CD4-positive, alpha-beta T cell treated with Interleukin-2 at 100 ng/mL for 4 hours (primary cell): ENCODE measurements at regions not wholly inside any gene's neighbourhood (a gene's known extent, or its start where the extent isn't known, plus 50 kb on each side); places are given as distances from the start of the nearest gene placed in this dataset.
A peak's percentile ranks its signal among the peaks of the same experiment; 100 is the strongest.
"Not testable (repeated sequence)": the region's sequence is repeated elsewhere in the genome, so short reads cannot be mapped to it uniquely, and the experiment has no call there.

Source experiments
- DNase-seq: peaks from one replicate; pipeline ENCODE4 v3.0.0-alpha.2; 2020; ENCODE audit warnings: low spot score

- no peak for DNase-seq
These were observed 500.4 kb upstream of the ATP2B1 start for GRCh38 chr12:90209029-90209428.

- DNase-seq = not testable (repeated sequence)
These were observed 499.7 kb upstream of the ATP2B1 start for GRCh38 chr12:90208379-90208778.

GRCh38 chr12:90207799-90208198, 499.2 kb upstream of the ATP2B1 start:
- no peak for DNase-seq

- no peak for DNase-seq
These were observed 496.5 kb upstream of the ATP2B1 start for GRCh38 chr12:90205165-90205564.

- no peak for DNase-seq
These were observed 494.9 kb upstream of the ATP2B1 start for GRCh38 chr12:90203556-90203955.

GRCh38 chr12:90199006-90199405, 490.4 kb upstream of the ATP2B1 start:
- no peak for DNase-seq

GRCh38 chr12:90193500-90193899, 484.9 kb upstream of the ATP2B1 start:
- DNase-seq = no peak

GRCh38 chr12:90188857-90189256, 480.2 kb upstream of the ATP2B1 start:
- no peak for DNase-seq

- no peak for DNase-seq
These were observed 474.6 kb upstream of the ATP2B1 start for GRCh38 chr12:90183201-90183600.

- no peak for DNase-seq
These were observed 472.6 kb upstream of the ATP2B1 start for GRCh38 chr12:90181216-90181615.

- DNase-seq = no peak
These were observed 466.3 kb upstream of the ATP2B1 start for GRCh38 chr12:90174956-90175355.

- DNase-seq = no peak
These were observed 465.5 kb upstream of the ATP2B1 start for GRCh38 chr12:90174198-90174510.

- no peak for DNase-seq
These were observed 465.0 kb upstream of the ATP2B1 start for GRCh38 chr12:90173499-90174197.

- DNase-seq = no peak
These were observed 463.9 kb upstream of the ATP2B1 start for GRCh38 chr12:90172524-90172923.

GRCh38 chr12:90170740-90171139, 462.1 kb upstream of the ATP2B1 start:
- no peak for DNase-seq

GRCh38 chr12:90167518-90168208, 459.0 kb upstream of the ATP2B1 start:
- no peak for DNase-seq

- no peak for DNase-seq
These were observed 458.0 kb upstream of the ATP2B1 start for GRCh38 chr12:90166671-90167070.

- no peak for DNase-seq
These were observed 457.4 kb upstream of the ATP2B1 start for GRCh38 chr12:90166012-90166411.

- DNase-seq = peak; percentile 11
These were observed 455.3 kb upstream of the ATP2B1 start for GRCh38 chr12:90163975-90164374.

- no peak for DNase-seq
These were observed 445.2 kb upstream of the ATP2B1 start for GRCh38 chr12:90153827-90154226.

- DNase-seq = no peak
These were observed 444.4 kb upstream of the ATP2B1 start for GRCh38 chr12:90152897-90153624.

- no peak for DNase-seq
These were observed 442.9 kb upstream of the ATP2B1 start for GRCh38 chr12:90151491-90152015.

GRCh38 chr12:90149453-90149852, 440.8 kb upstream of the ATP2B1 start:
- no peak for DNase-seq
